Activated CD4-positive, alpha-beta T cell treated with anti-CD3 and anti-CD28 coated beads, Interleukin-2, amount 10 ng/mL, durations not matched to agents 24 days and 14 days (primary cell): ENCODE measurements at regions not wholly inside any gene's neighbourhood (a gene's known extent, or its start where the extent isn't known, plus 50 kb on each side); places are given as distances from the start of the nearest gene placed in this dataset.

Experiments used
- DNase-seq: peaks from one replicate; pipeline ENCODE4 v3.0.0; 2022
- H3K27ac Mint-ChIP-seq: one replicate; pipeline ENCODE4 v1.8.0; 2022; ENCODE audit warnings: mild to moderate bottlenecking, mixed read lengths
- H3K27me3 Mint-ChIP-seq: one replicate; pipeline ENCODE4 v1.8.0; 2022; ENCODE audit warnings: mixed read lengths
- H3K36me3 Mint-ChIP-seq: one replicate; pipeline ENCODE4 v1.8.0; 2022; ENCODE audit warnings: low read depth, mild to moderate bottlenecking, mixed read lengths
- H3K4me1 Mint-ChIP-seq: one replicate; pipeline ENCODE4 v1.8.0; 2021; ENCODE audit warnings: mixed read lengths
- H3K4me3 Mint-ChIP-seq: one replicate; pipeline ENCODE4 v1.8.0; 2022; ENCODE audit warnings: mild to moderate bottlenecking, moderate library complexity, mixed read lengths
- H3K9me3 Mint-ChIP-seq: one replicate; pipeline ENCODE4 v1.8.0; 2021; ENCODE audit warnings: mixed read lengths
- intact Hi-C: fragments of 100-400 bp; cut with micrococcal nuclease; formaldehyde crosslinking; loops from one replicate; pipeline ENCODE4 v1.15.1; 2023

DNA sequence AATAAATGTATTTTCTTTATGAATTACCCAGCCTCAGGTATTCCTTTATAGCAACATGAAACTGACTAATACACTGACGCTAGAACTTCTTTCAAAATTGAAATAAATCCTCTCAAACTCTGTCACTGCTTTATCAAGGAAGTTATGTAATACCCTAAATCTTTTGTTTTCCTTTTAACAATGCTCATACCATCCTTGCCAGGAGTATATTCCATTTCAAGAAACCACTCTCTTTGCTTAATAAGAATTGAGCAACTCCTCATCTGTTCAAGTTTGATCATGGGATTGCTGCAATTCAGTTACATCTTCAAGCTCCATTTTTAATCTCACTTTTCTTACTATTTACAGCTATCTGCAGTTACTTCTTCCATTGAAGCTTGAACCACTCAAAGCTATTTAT, 707.6 kb upstream of the MARCKS start:
- intact Hi-C loops = no loop called here
- Mint-ChIP-seq H3K4me1 (no peaks in the 10 kb centered on the region), H3K9me3 (no peaks in the 10 kb centered on the region), H3K36me3 (no peaks in the 10 kb centered on the region), H3K4me3 (no peak overlapping the region), H3K27ac (no peak overlapping the region), H3K27me3 (no peaks in the 10 kb centered on the region)
- no peak for DNase-seq

DNA sequence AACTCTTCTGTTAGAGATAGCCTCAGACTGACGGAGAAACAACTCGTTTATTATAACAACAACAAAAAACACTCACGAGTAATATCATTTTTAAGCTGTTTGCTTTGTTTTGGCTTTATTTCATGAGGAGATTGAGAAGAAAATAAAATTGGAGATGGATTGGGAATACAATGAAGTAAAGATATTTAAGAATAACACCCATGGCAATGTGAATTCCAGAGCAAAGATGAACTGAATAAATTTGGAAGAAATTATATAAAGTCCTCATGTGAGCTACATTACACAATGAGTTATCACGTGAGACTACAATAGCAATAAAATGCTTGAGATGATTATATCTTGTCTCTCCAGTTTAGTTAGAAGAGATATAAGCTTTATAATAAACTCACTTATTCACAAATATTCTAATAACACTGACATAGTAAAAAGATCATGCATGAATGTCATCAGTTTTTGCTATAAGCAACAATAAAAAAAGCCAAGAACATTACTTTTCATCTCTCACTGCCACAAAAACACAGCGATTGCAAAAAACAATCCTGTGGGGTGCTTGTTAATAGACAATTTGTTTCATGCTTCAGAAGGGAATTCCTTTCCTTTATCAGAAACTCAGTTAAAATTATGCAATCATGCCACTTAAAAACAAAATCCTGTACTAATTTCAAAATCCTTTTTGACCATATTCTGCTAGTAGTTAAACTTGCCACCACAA, 696.7 kb upstream of the MARCKS start:
- H3K4me3 Mint-ChIP-seq = no peak overlapping the region
- no peaks in the 10 kb centered on the region for H3K27me3 Mint-ChIP-seq
- no peak overlapping the region for H3K27ac Mint-ChIP-seq
- H3K9me3 Mint-ChIP-seq = no peaks in the 10 kb centered on the region
- H3K4me1 Mint-ChIP-seq = no peaks in the 10 kb centered on the region
- H3K36me3 Mint-ChIP-seq = no peaks in the 10 kb centered on the region
- no peak for DNase-seq
- intact Hi-C loops = no loop called here

DNA sequence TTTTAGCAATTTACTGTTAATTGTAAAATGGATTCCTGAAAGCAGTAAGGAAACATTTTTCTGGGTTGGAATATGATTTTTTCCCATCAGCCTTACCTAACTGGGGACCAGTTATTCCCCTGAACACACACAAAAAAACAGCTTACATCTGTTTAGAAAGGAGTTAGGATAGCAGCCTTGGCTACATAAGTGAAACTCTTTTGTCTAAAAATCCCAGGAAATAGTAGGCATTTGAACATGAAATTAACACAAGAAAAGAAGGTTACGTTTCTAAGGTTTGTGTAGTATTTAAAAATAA, 696.2 kb upstream of the MARCKS start:
- H3K9me3 Mint-ChIP-seq = no peaks in the 10 kb centered on the region
- no peaks in the 10 kb centered on the region for H3K36me3 Mint-ChIP-seq
- intact Hi-C loops = no loop called here
- no peaks in the 10 kb centered on the region for H3K27me3 Mint-ChIP-seq
- H3K4me1 Mint-ChIP-seq = no peaks in the 10 kb centered on the region
- no peak for DNase-seq
- no peak overlapping the region for H3K4me3 Mint-ChIP-seq
- no peak overlapping the region for H3K27ac Mint-ChIP-seq

DNA sequence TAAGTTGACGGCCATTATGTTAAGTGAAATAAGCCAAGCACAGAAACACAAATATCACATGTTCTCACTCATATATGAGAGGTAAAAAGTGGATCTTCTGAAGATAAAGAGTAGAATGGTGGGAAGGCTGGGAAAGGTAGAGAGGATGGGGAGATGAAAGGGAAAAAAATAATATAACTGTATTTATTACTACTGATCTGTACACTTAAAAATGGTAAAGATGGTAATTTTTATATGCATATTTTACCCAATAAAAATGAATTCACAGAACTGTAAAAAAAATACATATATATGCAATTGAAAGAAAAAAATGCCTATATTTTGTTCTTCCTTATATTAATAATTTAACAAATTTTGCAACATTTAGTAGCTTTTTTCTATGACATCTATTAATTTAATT, 694.4 kb upstream of the MARCKS start:
- H3K27ac Mint-ChIP-seq = no peak overlapping the region
- no peaks in the 10 kb centered on the region for H3K27me3 Mint-ChIP-seq

DNA sequence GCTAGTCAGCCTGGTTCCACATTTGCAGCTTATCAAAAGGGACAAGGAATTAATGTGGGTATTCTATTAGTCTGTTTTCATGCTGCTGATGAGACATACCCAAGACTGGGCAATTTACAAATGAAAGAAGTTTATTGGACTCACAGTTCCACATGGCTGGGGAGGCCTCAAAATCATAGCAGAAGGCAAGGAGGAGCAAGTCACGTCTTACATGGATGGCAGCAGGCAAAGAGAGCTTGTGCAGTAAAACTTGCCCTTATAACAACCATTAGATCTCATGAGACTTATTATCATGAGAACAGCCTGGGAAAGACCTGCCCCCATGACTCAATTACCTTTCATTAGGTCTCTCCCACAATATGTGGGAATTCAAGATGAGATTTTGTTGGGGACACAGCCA, 689.1 kb upstream of the MARCKS start:
- H3K36me3 Mint-ChIP-seq = no peaks in the 10 kb centered on the region
- no peak overlapping the region for H3K27ac Mint-ChIP-seq
- intact Hi-C loops = no loop called here
- no peaks in the 10 kb centered on the region for H3K4me1 Mint-ChIP-seq
- H3K4me3 Mint-ChIP-seq = no peak overlapping the region
- no peaks in the 10 kb centered on the region for H3K27me3 Mint-ChIP-seq
- DNase-seq = no peak
- H3K9me3 Mint-ChIP-seq = peaks cover 4% of the 10 kb centered on the region

More for the DNA sequence above, 694.4 kb upstream of the MARCKS start:
- intact Hi-C loops = no loop called here
- DNase-seq = no peak
- Mint-ChIP-seq H3K4me1 (no peaks in the 10 kb centered on the region), H3K4me3 (no peak overlapping the region), H3K9me3 (no peaks in the 10 kb centered on the region), H3K36me3 (no peaks in the 10 kb centered on the region)

DNA sequence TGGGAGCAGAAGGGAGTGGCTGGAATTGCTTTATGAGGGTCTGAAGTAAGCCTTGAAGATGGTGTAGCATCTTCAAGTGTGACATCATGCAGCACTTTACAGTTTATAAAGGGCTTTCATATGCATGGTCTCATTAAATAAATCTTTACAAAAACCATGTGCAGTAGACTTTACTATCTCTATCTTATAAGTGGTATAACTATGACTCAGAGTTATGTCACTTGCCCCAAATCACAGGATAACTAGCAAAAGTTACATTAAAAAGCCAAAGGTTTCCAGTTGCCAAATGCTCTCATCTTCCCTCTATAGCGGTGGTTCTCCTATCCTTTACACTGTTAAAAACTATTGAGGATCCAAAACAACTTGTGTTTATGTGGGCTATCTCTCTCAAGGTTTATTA, 687.7 kb upstream of the MARCKS start:
- Mint-ChIP-seq H3K36me3 (no peaks in the 10 kb centered on the region), H3K4me1 (no peaks in the 10 kb centered on the region), H3K4me3 (no peak overlapping the region), H3K9me3 (peaks cover 4% of the 10 kb centered on the region), H3K27me3 (no peaks in the 10 kb centered on the region), H3K27ac (no peak overlapping the region)
- DNase-seq = no peak
- intact Hi-C loops = no loop called here

DNA sequence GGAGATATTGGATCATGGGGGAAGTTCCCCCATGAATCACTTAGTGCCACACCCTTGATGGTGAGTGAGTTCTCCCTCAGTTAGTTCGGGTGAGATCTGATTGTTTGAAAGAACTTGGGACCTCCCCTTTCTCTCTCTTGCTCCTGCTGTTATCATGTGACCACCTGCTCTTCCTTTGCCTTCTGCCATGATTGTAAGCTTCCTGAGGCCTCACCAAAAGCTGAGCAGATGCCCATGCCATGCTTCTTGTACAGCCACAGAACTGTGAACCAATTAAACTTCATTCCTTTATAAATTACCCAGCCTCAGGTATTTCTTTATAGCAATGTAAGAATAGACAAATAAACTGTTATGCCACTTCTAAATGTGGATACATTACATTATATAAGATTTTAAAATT, 686.7 kb upstream of the MARCKS start:
- peaks cover 4% of the 10 kb centered on the region for H3K9me3 Mint-ChIP-seq
- H3K36me3 Mint-ChIP-seq = no peaks in the 10 kb centered on the region
- intact Hi-C loops = no loop called here
- H3K27me3 Mint-ChIP-seq = no peaks in the 10 kb centered on the region
- DNase-seq = no peak
- no peak overlapping the region for H3K4me3 Mint-ChIP-seq
- H3K27ac Mint-ChIP-seq = no peak overlapping the region
- no peaks in the 10 kb centered on the region for H3K4me1 Mint-ChIP-seq

DNA sequence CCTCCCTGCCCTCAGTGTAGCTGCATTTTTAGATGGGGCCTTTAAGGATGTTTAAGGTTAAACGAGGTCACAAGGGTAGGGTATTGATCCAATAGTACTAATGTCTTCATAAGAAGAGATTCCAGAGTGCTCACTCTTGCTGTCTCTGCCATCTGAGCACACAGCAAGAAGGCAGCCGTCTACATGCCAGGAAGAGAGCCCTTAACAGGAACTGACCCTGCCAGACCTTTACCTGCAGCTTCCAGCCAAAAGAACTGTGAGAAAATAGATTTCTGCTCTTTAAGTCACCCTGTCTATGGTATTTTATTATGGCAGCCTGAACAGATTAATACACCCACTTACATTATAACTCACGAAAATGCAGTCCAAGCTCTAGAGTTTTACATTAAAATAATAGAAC, 685.3 kb upstream of the MARCKS start:
- H3K27ac Mint-ChIP-seq = no peak overlapping the region
- no peak overlapping the region for H3K4me3 Mint-ChIP-seq
- H3K27me3 Mint-ChIP-seq = no peaks in the 10 kb centered on the region
- no peaks in the 10 kb centered on the region for H3K4me1 Mint-ChIP-seq
- peaks cover 4% of the 10 kb centered on the region for H3K9me3 Mint-ChIP-seq
- intact Hi-C loops = no loop called here
- H3K36me3 Mint-ChIP-seq = no peaks in the 10 kb centered on the region
- no peak for DNase-seq

DNA sequence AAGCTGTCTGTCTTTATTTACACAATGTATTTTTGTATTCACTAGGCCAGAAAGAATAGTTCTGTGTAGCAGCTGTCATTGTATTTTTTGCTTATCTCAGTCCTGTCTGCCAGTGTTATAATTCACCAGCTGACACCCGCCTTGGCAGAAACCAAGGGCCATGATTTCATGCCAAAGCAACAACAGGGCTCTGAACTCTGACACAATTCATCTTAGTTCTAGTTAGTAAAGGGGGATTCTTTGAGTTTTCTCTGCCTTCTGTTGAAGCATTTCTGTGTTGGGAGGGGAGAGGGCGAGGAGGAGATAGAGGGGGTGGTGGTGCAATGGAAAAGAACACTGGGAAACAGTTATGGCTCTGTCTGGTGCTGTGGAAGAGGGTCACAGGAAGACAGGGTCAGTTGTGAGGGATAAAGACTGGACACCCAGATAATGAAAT, 684.6 kb upstream of the MARCKS start:
- DNase-seq = no peak
- Mint-ChIP-seq H3K27me3 (no peaks in the 10 kb centered on the region), H3K36me3 (no peaks in the 10 kb centered on the region), H3K4me1 (no peaks in the 10 kb centered on the region), H3K9me3 (peaks cover 4% of the 10 kb centered on the region), H3K27ac (no peak overlapping the region), H3K4me3 (no peak overlapping the region)
- intact Hi-C loops = no loop called here

DNA sequence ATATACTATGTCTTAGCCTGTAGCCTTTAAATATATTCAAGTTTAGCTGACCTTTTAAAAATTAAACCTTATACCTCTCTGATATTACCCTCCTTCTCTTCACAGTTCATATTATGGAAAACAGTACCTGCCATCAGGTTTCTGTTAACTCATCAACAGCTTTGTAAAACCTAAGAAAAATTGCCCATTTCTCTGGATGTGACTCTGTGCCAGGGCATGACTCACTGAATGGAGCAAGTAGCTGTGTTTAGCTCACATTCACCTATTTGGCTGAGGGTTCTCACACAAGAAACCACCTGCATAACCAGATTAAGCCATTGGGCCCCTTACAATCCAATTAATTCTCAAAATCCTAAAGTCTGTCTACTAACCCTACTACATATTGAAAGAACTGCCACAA, 678.8 kb upstream of the MARCKS start:
- H3K4me3 Mint-ChIP-seq = no peak overlapping the region
- intact Hi-C loops = no loop called here

DNA sequence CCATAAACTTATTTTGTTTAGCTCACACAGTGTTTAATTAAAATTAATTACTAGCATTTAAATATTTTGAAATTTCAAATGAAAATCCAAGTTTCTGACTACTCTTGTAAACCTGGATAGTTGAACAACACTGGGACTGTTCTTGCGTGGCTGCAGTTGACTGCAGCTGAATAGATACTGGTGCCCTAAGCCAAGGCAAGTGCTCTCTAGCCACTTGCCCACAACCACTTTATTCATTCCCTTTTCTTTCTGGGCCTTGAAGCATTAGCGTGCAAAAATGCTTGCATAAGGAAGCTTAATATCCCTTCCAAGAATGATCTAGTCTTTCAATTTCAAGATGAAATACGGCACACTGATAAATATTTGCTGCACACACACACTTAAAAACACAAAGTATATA, 676.0 kb upstream of the MARCKS start:
- no peaks in the 10 kb centered on the region for H3K4me1 Mint-ChIP-seq
- no peak for DNase-seq
- no peak overlapping the region for H3K4me3 Mint-ChIP-seq
- H3K9me3 Mint-ChIP-seq = no peaks in the 10 kb centered on the region
- no peaks in the 10 kb centered on the region for H3K27me3 Mint-ChIP-seq
- no peaks in the 10 kb centered on the region for H3K36me3 Mint-ChIP-seq
- intact Hi-C loops = no loop called here
- no peak overlapping the region for H3K27ac Mint-ChIP-seq

More for the DNA sequence above, 678.8 kb upstream of the MARCKS start:
- no peak for DNase-seq
- no peaks in the 10 kb centered on the region for H3K27me3 Mint-ChIP-seq
- no peaks in the 10 kb centered on the region for H3K4me1 Mint-ChIP-seq
- H3K27ac Mint-ChIP-seq = no peak overlapping the region
- H3K36me3 Mint-ChIP-seq = no peaks in the 10 kb centered on the region
- no peaks in the 10 kb centered on the region for H3K9me3 Mint-ChIP-seq

DNA sequence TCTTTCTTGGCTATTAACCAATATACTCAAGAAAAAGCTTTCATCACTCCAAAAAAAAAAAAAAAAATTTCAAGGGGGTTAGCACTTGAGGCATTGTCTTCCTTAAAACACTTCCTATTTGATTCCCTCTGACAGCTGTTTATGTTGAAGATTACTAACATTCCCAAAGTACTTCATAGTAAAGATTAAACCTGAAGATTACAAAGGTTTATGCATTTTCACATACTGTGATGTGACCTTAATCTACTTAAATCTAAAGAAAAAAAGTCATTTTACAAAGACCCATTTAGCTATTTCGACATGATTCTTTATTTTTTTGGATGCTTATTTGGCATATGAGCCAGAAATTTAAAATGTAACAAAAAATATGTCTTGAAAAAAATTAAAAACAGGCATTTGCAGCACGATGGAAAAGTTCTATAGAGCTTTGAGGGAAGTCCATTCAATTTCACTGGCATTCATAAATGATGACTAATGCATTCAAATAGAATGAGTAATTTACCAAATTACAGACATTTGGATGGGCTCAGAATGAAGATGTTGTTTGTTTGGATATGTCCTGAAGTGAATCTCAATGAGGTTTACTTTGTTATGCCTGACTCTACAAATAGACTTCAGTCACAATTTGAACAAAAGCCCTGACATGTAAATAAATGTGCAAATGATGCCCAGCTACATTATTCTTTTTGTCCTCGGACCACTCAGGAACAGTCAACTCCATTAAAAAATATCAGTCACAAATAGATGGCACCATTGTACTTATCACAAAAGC, 674.6 kb upstream of the MARCKS start:
- Mint-ChIP-seq H3K27ac (no peak overlapping the region), H3K4me1 (no peaks in the 10 kb centered on the region), H3K27me3 (no peaks in the 10 kb centered on the region), H3K36me3 (no peaks in the 10 kb centered on the region), H3K9me3 (no peaks in the 10 kb centered on the region), H3K4me3 (no peak overlapping the region)
- no peak for DNase-seq
- intact Hi-C loops = no loop called here

DNA sequence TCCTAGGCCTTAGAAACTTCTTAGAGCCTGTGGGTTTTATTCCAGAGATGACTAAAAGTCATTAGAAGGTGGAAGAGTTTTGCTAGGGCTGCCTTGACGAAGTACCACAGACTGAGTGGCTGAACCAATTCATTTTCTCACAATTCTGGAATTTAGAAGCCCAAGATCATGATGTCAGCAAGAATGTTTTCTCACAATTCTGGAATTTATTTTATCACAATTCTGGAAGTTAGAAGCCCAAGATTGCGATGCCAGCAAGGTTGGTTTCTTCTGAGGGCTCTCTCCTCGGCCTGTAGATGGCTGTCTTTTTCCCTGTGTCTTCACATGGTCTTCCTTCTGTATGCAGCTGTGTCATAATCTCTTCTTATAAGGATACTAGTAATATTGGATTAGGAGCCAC, 672.9 kb upstream of the MARCKS start:
- H3K4me3 Mint-ChIP-seq = no peak overlapping the region
- no peaks in the 10 kb centered on the region for H3K36me3 Mint-ChIP-seq
- intact Hi-C loops = no loop called here
- DNase-seq = no peak
- H3K27me3 Mint-ChIP-seq = no peaks in the 10 kb centered on the region
- no peak overlapping the region for H3K27ac Mint-ChIP-seq
- H3K4me1 Mint-ChIP-seq = no peaks in the 10 kb centered on the region
- no peaks in the 10 kb centered on the region for H3K9me3 Mint-ChIP-seq

DNA sequence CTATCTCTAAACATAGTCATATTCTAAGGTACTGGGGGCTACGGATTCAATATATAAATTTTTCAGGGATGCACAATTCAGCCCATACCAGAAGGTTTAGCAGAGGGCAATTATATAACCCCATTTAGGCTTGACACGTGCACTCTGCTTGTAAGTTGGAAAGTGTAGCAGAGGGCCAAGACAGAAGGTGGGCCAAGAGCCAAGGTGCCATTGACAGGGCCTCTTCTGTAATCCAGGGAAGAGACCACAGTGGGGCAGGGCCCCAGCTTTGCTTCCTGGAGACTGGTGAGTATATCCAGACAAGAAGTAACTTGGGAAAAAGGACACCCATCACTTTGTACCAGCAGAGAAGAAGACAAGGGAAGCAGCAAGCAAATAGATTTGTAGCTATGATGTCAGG, 672.4 kb upstream of the MARCKS start:
- H3K4me3 Mint-ChIP-seq = no peak overlapping the region
- DNase-seq = no peak
- no peak overlapping the region for H3K27ac Mint-ChIP-seq
- no peaks in the 10 kb centered on the region for H3K4me1 Mint-ChIP-seq
- H3K9me3 Mint-ChIP-seq = no peaks in the 10 kb centered on the region
- H3K27me3 Mint-ChIP-seq = no peaks in the 10 kb centered on the region
- intact Hi-C loops = no loop called here
- no peaks in the 10 kb centered on the region for H3K36me3 Mint-ChIP-seq

DNA sequence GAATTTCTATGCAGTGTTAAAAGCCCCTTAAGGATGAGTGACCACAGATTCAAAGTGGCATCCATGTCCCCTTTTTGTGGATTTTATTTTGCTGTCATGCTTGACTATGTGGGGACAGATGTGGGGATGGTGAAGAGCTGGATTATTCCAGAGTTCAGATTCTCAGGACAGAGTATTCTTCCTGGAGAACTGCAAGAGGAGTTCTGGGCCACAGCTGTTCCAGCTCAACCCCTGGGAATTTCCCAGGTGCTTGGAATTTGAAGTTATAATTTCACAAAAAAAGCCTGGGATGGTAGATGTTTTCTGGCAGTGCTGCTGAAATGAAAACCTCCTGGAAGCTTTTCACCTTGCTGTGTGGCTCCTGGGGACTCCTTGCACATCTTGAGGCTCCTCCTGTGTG, 671.8 kb upstream of the MARCKS start:
- Mint-ChIP-seq H3K27ac (no peak overlapping the region), H3K36me3 (no peaks in the 10 kb centered on the region), H3K4me1 (no peaks in the 10 kb centered on the region), H3K4me3 (no peak overlapping the region), H3K27me3 (no peaks in the 10 kb centered on the region), H3K9me3 (no peaks in the 10 kb centered on the region)
- intact Hi-C loops = no loop called here
- no peak for DNase-seq
